HG03097 (cell line): ENCODE measurements at regions not wholly inside any gene's neighbourhood (a gene's known extent, or its start where the extent isn't known, plus 50 kb on each side); places are given as distances from the start of the nearest gene placed in this dataset.

ENCODE experiments used
- ATAC-seq: cut with Tn5 transposase; IDR thresholded peaks from one replicate; pipeline ENCODE4 v1.9.1; 2021; ENCODE audit not compliant: unreplicated experiment, low FRiP score

- no peak for ATAC-seq
Measured at GRCh38 chr13:85412448-85412847, 386.8 kb downstream of the SLITRK6 start.

GRCh38 chr13:85411591-85411990 lies 387.6 kb downstream of the SLITRK6 start:
- ATAC-seq = no peak

GRCh38 chr13:85408415-85408814 lies 390.8 kb downstream of the SLITRK6 start:
- no peak for ATAC-seq

GRCh38 chr13:85406269-85406975 lies 392.8 kb downstream of the SLITRK6 start:
- ATAC-seq = no peak

- no peak for ATAC-seq
Measured at GRCh38 chr13:85405316-85405897, 393.8 kb downstream of the SLITRK6 start.

- ATAC-seq = no peak
Measured at GRCh38 chr13:85386424-85386823, 412.8 kb downstream of the SLITRK6 start.

GRCh38 chr13:85383291-85383690 lies 415.9 kb downstream of the SLITRK6 start:
- no peak for ATAC-seq

GRCh38 chr13:85381082-85381481 lies 418.1 kb downstream of the SLITRK6 start:
- no peak for ATAC-seq

GRCh38 chr13:85379991-85380390 lies 419.2 kb downstream of the SLITRK6 start:
- ATAC-seq = no peak

GRCh38 chr13:85379433-85379832 lies 419.8 kb downstream of the SLITRK6 start:
- no peak for ATAC-seq

GRCh38 chr13:85377783-85378182 lies 421.4 kb downstream of the SLITRK6 start:
- ATAC-seq = no peak

GRCh38 chr13:85373322-85373721 lies 425.9 kb downstream of the SLITRK6 start:
- ATAC-seq = no peak

- no peak for ATAC-seq
Measured at GRCh38 chr13:85371254-85371653, 428.0 kb downstream of the SLITRK6 start.

- no peak for ATAC-seq
Measured at GRCh38 chr13:85368686-85369085, 430.5 kb downstream of the SLITRK6 start.

- no peak for ATAC-seq
Measured at GRCh38 chr13:85367887-85368286, 431.3 kb downstream of the SLITRK6 start.

- no peak for ATAC-seq
Measured at GRCh38 chr13:85366759-85367417, 432.3 kb downstream of the SLITRK6 start.

GRCh38 chr13:85363504-85363903 lies 435.7 kb downstream of the SLITRK6 start:
- ATAC-seq = no peak

- no peak for ATAC-seq
Measured at GRCh38 chr13:85362980-85363379, 436.2 kb downstream of the SLITRK6 start.

- ATAC-seq = no peak
Measured at GRCh38 chr13:85347251-85347650, 452.0 kb downstream of the SLITRK6 start.

GRCh38 chr13:85334187-85334586 lies 465.0 kb downstream of the SLITRK6 start:
- ATAC-seq = no peak

- no peak for ATAC-seq
Measured at GRCh38 chr13:85333506-85334020, 465.7 kb downstream of the SLITRK6 start.

GRCh38 chr13:85332615-85333014 lies 466.6 kb downstream of the SLITRK6 start:
- ATAC-seq = no peak
